HG03064 (cell line): ENCODE measurements at regions not wholly inside any gene's neighbourhood (a gene's known extent, or its start where the extent isn't known, plus 50 kb on each side); places are given as distances from the start of the nearest gene placed in this dataset.

Experiments
- ATAC-seq: cut with Tn5 transposase; IDR thresholded peaks from one replicate; pipeline ENCODE4 v1.9.1; 2021; ENCODE audit warnings: low read depth; ENCODE audit not compliant: unreplicated experiment

GRCh38 chr3:72258361-72259141, 473.6 kb upstream of the PROK2 start:
- no peak for ATAC-seq

- ATAC-seq: no peak
These were observed 472.8 kb upstream of the PROK2 start for GRCh38 chr3:72257738-72258137.

GRCh38 chr3:72257203-72257602, 472.3 kb upstream of the PROK2 start:
- ATAC-seq: no peak

- ATAC-seq: no peak
These were observed 471.8 kb upstream of the PROK2 start for GRCh38 chr3:72256716-72257115.

GRCh38 chr3:72255791-72256559, 471.0 kb upstream of the PROK2 start:
- no peak for ATAC-seq

GRCh38 chr3:72255191-72255590, 470.2 kb upstream of the PROK2 start:
- no peak for ATAC-seq

- ATAC-seq: no peak
These were observed 469.5 kb upstream of the PROK2 start for GRCh38 chr3:72254483-72254882.

GRCh38 chr3:72250725-72251124, 465.8 kb upstream of the PROK2 start:
- ATAC-seq: no peak

- ATAC-seq: no peak
These were observed 463.9 kb upstream of the PROK2 start for GRCh38 chr3:72248869-72249268.

- ATAC-seq: no peak
These were observed 463.4 kb upstream of the PROK2 start for GRCh38 chr3:72248389-72248761.

GRCh38 chr3:72247645-72248388, 462.9 kb upstream of the PROK2 start:
- no peak for ATAC-seq

GRCh38 chr3:72247126-72247525, 462.2 kb upstream of the PROK2 start:
- ATAC-seq: no peak

GRCh38 chr3:72246685-72247084, 461.7 kb upstream of the PROK2 start:
- ATAC-seq: no peak

- no peak for ATAC-seq
These were observed 460.3 kb upstream of the PROK2 start for GRCh38 chr3:72245183-72245811.

GRCh38 chr3:72244396-72244795, 459.4 kb upstream of the PROK2 start:
- ATAC-seq: no peak

- no peak for ATAC-seq
These were observed 457.4 kb upstream of the PROK2 start for GRCh38 chr3:72242326-72242725.

- ATAC-seq: no peak
These were observed 456.6 kb upstream of the PROK2 start for GRCh38 chr3:72241525-72241924.

- no peak for ATAC-seq
These were observed 455.6 kb upstream of the PROK2 start for GRCh38 chr3:72240531-72240930.

GRCh38 chr3:72238801-72239200, 453.9 kb upstream of the PROK2 start:
- ATAC-seq: no peak

- no peak for ATAC-seq
These were observed 453.2 kb upstream of the PROK2 start for GRCh38 chr3:72238010-72238691.
